HPDE6-E6E7 (cell line): ENCODE measurements at regions not wholly inside any gene's neighbourhood (a gene's known extent, or its start where the extent isn't known, plus 50 kb on each side); places are given as distances from the start of the nearest gene placed in this dataset.

ENCODE experiments used
- DNase-seq: peaks from one replicate; pipeline ENCODE4 v3.0.0; 2011; ENCODE audit warnings: missing footprints; ENCODE audit errors: extremely low spot score

- DNase-seq, result no peak
Measured at GRCh38 chr12:90322006-90322405, 613.4 kb upstream of the ATP2B1 start.

DNA sequence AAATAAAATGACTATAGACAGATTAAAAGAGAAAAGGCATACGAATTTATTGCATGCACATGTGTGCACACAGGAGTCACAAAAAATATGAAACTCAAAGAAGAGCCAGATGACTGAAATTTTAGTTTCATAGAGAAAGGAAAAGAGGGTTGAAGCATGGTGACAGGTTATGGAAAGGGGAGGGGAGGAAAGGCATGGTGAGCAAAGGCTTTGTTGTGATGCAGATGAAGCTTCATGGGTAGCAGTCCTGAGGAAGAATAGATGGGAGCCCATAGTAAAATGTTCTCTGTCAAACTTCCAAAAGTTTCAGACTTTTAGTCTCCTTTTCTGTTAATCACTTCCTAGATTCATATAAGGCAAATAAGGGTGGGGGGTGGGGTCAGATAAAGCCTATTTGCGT is 612.7 kb upstream of the ATP2B1 start:
- DNase-seq, result no peak

GRCh38 chr12:90311561-90311960 is 602.9 kb upstream of the ATP2B1 start:
- no peak for DNase-seq

DNA sequence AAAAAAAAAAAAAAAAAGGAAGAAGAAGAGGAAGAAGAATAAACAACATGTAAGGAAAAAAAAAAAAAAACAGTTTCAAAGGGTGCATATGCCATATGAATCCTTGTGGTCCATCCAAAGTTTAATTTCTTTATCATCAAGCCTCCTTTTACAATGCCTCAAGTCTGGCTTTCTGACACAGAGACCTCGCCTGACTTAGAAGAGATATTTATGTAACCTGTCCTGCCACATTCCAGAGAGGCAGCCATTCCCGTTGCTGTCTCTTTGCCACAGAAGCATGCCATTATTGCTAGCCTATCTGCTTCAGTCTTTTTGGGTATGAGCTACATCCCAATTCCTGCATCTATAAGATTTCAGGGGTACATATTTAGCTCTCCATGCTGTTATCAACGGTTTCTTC is 596.7 kb upstream of the ATP2B1 start:
- peak; percentile 15 for DNase-seq

GRCh38 chr12:90304231-90304630 is 595.6 kb upstream of the ATP2B1 start:
- no peak for DNase-seq

- no peak for DNase-seq
Measured at GRCh38 chr12:90303771-90304170, 595.1 kb upstream of the ATP2B1 start.

DNA sequence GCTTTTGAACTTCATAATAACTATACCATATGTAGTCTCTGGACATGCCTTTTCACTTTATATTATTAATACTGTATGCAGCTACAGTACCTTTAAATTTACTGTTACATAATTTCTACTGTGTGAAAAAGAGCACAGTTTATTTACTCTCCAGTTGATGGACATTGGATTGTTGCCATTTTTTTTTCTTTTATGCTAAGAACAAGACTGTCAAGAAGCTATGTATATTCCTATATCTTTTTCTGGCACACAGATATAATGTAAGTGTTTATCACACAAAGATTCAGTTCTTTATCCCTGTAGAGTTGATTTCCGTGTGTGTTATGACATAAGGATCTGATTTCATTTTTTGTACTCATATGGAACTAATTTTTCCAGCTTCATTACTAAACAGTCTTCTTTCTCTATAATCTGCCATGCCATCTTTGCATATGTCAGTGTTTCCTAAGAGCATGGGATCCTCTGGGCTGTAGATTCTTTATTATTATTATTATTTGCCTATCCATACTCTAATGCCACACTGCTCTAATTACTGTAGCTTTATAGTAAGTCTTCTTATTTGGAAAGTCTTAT is 593.0 kb upstream of the ATP2B1 start:
- DNase-seq, result no peak

- DNase-seq, result no peak
Measured at GRCh38 chr12:90301095-90301494, 592.5 kb upstream of the ATP2B1 start.

GRCh38 chr12:90299666-90300065 is 591.0 kb upstream of the ATP2B1 start:
- no peak for DNase-seq

DNA sequence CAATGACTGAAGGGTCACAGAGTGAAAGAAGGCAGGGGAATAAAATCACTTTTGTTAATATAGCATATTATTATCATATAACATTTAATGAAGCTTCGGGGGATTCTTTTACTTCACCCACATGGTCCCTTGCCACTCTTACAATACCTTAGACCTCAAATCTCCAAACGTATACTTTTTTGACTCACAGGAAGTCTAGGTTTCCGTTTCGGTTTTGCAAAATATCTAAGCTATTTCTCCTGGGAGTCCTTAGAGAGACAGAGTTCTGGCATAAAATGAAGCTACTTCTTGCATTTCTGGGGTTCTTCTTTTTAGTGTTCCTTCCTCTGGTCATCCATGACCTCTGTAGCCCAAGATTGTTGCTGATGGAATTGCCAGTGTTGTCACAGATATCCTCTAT is 590.5 kb upstream of the ATP2B1 start:
- no peak for DNase-seq

- DNase-seq, result no peak
Measured at GRCh38 chr12:90298289-90298948, 589.8 kb upstream of the ATP2B1 start.

- DNase-seq, result no peak
Measured at GRCh38 chr12:90295858-90296257, 587.2 kb upstream of the ATP2B1 start.

DNA sequence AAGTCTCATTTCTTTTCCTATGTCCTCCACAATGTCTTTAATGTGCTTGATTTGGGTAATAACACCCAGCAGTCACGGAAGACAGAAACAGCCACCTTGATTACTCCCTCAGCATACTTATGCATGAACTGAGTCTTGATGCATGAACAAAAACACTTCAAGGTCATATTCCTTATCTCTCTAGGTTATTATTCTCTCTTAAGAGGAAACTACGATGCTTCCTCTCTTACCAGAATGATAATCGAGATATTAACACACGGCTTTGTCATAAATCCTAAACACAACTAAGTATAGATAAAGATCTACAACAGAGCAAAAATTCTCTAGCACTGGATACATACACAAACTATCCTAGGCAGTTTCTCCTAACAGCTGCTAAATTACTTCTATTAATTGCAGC is 583.5 kb upstream of the ATP2B1 start:
- DNase-seq, result no peak

DNA sequence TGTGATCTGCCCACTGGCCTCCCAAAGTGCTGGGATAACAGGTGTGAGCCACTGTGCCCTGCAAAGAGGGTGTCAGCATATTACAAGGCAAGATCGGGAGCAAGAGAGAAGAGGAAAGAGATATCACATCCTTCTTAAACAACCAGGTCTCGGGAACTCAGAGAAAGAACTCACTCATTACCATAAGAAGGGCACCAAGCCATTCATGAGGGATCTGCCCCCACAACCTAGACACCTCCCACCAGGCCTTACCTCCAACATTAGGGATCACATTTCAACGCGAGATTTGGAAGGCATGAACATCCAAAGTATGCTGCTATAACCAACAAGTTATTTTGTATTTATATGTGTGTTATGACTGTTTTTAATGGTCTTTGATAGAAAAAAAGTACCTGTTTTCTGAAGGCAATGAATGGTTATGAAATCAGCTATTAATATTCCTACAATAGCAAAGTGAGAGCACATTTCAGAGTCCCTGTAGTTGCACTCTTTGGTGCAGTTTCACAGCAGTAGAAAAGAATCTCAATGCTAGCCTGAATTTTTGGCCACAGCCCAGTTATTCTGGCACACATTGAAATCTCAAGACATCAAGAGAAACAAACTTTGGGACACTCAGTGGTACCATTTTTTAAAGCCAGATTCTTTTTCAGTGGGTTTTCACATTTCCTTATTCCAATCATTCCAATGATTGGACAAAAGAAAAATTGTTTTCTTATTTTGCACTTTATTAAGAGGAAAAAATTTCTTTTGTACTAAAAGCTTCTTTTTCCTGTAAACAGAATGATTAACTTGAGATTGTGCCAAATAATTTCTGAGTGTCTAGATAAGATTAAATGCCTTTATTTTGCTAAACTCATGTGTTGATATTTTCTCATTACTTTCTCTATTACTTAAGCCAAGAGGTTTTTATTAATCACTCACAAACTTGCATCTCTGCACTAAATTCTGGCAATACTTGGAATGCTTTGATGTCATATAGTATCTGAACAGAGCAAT is 582.6 kb upstream of the ATP2B1 start:
- no peak for DNase-seq

GRCh38 chr12:90287585-90287984 is 578.9 kb upstream of the ATP2B1 start:
- no peak for DNase-seq

DNA sequence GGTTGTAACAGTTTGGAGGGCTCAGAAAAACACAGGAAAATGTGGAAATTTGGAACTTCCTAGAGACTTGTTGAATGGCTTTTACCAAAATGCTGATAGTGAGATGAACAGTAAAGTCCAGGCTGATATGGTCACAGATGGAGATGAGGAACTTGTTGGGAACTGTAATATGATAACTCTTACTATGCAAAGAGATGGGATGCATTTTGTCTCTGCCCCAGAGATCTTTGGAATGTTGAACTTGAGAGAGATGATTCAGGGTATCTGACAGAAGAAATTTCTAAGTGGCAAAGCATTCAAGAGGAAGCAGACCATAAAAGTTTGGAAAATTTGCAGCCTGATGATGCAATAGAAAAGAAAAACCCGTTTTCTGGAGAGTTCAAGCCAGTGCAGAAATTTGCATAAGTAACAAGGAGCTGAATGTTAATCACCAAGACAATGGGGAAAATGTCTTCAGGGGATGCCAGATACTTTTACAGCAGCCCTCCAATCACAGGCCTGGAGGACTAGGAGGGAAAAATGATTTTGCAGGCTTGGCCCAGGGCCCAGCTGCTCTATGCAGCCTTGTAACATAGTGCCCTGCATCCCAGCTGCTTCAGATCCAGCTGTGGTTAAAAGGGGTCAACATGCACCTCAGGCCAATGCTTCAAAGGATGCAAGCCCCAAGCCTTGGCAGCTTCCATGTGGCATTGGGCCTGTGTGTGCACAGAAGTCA is 572.7 kb upstream of the ATP2B1 start:
- no peak for DNase-seq

DNA sequence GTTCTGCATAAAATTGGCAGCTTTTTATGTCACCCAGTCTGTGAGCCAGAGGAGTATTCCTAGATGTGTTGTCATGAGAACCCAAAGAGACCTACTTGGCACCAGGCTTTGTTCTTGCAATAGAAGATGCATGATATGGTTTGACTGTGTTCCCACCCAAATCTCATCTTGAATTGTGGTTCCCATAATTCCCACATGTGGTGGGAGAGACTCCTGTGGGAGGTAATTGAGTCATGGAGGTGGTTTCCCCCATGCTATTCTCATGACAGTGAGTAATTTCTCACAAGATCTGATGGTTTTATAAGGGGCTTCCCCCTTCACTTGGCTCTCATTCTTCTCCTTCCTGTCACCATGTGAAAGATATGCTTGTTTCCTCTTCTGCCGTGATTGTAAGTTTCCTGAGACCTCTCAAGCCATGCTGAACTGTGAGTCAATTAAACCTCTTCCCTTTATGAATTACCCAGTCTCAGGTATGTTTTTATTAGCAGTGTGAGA is 572.0 kb upstream of the ATP2B1 start:
- DNase-seq, result no peak

- peak; percentile 9 for DNase-seq
Measured at GRCh38 chr12:90280033-90280432, 571.4 kb upstream of the ATP2B1 start.

- DNase-seq, result no peak
Measured at GRCh38 chr12:90275088-90275487, 566.5 kb upstream of the ATP2B1 start.

- DNase-seq, result no peak
Measured at GRCh38 chr12:90274407-90274806, 565.8 kb upstream of the ATP2B1 start.

DNA sequence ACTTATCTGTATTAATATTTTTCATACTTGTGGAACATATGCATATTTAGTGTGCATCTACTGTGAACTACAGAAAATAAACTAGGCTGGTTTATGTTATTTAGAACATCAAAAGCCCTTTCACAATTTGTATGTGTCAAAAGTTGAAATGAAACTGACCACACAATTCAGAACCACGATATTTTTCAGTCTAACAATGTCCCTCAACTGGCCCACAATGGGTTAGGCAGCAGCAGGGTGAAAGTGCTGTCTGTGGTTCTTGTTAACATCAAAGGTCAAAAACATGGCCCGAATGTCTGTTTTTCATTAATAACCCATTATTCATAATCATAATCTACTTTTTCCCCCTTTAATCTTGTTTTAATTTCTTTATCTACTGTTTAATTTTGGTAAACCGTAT is 559.9 kb upstream of the ATP2B1 start:
- DNase-seq, result no peak

GRCh38 chr12:90262251-90262650 is 553.6 kb upstream of the ATP2B1 start:
- no peak for DNase-seq
